GM18519 (cell line): ENCODE measurements at regions not wholly inside any gene's neighbourhood (a gene's known extent, or its start where the extent isn't known, plus 50 kb on each side); places are given as distances from the start of the nearest gene placed in this dataset.

ENCODE experiments used
- ATAC-seq: cut with Tn5 transposase; IDR thresholded peaks from one replicate; pipeline ENCODE4 v1.9.1; 2021; ENCODE audit warnings: mild to moderate bottlenecking, moderate library complexity; ENCODE audit not compliant: unreplicated experiment, low FRiP score

GRCh38 chr10:110395350-110396283 lies 90.9 kb upstream of the SMNDC1 start:
- peak; percentile 82 for ATAC-seq

- ATAC-seq, result no peak
Observed at GRCh38 chr10:110396284-110396651, 91.5 kb upstream of the SMNDC1 start.

GRCh38 chr10:110397856-110398255 lies 93.1 kb upstream of the SMNDC1 start:
- ATAC-seq, result no peak

- no peak for ATAC-seq
Observed at GRCh38 chr10:110398419-110399105, 93.8 kb upstream of the SMNDC1 start.

GRCh38 chr10:110399106-110399964 lies 94.6 kb upstream of the SMNDC1 start:
- no peak for ATAC-seq

GRCh38 chr10:110399965-110400933 lies 95.5 kb upstream of the SMNDC1 start:
- ATAC-seq, result no peak

- no peak for ATAC-seq
Observed at GRCh38 chr10:110401401-110402076, 96.2 kb upstream of the DUSP5 start.

- no peak for ATAC-seq
Observed at GRCh38 chr10:110402077-110402416, 95.7 kb upstream of the DUSP5 start.

- ATAC-seq, result no peak
Observed at GRCh38 chr10:110403593-110403992, 94.1 kb upstream of the DUSP5 start.

GRCh38 chr10:110404413-110404812 lies 93.3 kb upstream of the DUSP5 start:
- ATAC-seq, result no peak

- no peak for ATAC-seq
Observed at GRCh38 chr10:110404825-110405224, 92.9 kb upstream of the DUSP5 start.

GRCh38 chr10:110405380-110405779 lies 92.3 kb upstream of the DUSP5 start:
- no peak for ATAC-seq

- ATAC-seq, result no peak
Observed at GRCh38 chr10:110407301-110408170, 90.2 kb upstream of the DUSP5 start.

GRCh38 chr10:110408203-110408871 lies 89.4 kb upstream of the DUSP5 start:
- no peak for ATAC-seq

- no peak for ATAC-seq
Observed at GRCh38 chr10:110408943-110409342, 88.8 kb upstream of the DUSP5 start.

GRCh38 chr10:110409488-110409887 lies 88.2 kb upstream of the DUSP5 start:
- ATAC-seq, result no peak

GRCh38 chr10:110409926-110410325 lies 87.8 kb upstream of the DUSP5 start:
- ATAC-seq, result peak; percentile 37
